Retina (tissue), 1 donor: ENCODE measurements at regions not wholly inside any gene's neighbourhood (a gene's known extent, or its start where the extent isn't known, plus 50 kb on each side); places are given as distances from the start of the nearest gene placed in this dataset.
"Not testable (repeated sequence)": the region's sequence is repeated elsewhere in the genome, so short reads cannot be mapped to it uniquely, and the experiment has no call there.

Experiments used
- DNase-seq: peaks from one replicate; pipeline ENCODE4 v3.0.0-alpha.2; 2016

DNA sequence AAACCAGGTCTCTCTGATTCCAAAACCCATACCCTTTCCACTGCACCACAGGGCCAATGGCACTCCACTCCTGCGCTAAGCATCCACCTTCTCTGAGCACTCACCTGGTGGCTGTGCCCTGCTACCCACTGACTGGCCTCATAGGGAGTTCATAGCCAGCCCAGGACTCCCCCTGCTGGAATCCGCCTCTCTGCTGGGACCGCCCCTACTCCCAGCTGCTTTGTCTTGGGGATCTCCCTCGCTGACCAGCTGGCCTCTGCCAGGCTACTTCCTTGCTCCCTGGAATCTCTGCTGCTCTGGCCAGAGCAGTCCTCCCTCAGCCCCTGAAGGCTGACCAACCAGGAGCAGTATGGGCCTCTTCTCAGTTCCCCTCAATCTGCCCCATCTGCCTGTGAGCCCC is 129.7 kb downstream of the FAXC start:
- no peak for DNase-seq

DNA sequence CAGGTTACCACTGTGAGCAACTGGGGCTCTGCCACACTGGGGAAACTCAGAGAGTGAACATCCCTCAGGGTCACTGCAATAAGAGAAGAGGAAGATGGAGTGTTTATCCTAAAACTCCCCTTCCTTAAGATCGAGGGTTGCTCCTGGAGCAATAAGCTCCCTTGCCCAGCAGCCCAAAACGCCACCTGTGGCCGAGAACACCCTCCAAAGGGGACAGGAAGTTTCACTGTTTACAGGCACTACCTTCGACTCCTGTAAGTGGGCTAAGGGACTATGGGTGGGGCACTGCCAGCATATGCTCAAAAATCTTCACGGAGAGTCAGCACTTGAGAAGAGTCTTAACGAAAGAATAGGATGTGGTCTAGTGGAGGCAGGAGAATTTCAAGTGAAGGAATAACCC is 132.5 kb downstream of the FAXC start:
- no peak for DNase-seq

DNA sequence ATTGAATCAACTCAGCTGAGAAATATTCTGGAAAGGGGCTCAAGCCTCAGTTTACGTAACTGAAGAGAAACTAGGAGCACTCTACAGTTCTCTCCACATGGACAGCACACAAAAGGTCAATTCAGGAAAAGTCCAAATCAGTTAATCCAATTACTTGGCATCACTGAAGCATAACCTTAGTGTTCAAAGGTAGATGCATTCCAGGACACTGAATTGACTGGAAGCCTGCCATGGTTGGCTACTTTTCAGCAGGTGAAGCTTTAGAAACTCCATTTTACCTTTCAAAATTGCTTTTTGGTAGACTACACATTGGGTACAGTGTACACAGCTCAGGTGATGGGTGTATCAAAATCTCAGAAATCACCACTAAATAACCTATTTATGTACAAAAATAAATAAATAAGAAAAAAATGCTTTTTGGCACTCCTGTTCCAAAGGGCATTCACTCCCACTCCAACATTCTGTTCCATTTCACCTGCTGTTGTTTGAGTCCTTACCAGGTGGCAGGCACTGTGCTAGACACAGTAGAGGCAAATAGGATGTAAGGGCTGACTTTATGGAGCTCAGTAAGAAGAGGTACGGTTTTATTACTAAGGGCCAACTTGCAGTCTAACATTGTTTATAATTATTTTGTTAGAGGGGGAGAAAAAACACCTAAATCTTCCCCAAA is 153.4 kb downstream of the FAXC start:
- no peak for DNase-seq

DNA sequence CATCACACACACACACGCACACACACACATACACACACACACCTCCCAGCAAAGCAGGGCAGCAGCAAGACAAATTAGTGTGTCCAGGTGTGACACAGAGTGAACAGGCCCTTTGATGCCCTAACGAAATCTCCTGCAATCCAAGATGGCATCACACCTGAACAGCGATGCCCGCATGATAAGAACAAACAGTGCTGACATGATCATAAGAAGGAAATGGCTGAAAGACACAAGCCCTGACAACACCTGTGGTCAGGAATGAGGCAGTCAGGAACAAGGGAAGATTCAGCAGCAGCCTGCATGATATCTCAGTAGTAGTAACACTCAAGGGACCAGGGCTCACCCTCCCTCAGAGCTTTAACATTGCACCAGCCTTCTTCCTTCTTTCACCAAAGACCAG is 156.9 kb downstream of the FAXC start:
- no peak for DNase-seq

DNA sequence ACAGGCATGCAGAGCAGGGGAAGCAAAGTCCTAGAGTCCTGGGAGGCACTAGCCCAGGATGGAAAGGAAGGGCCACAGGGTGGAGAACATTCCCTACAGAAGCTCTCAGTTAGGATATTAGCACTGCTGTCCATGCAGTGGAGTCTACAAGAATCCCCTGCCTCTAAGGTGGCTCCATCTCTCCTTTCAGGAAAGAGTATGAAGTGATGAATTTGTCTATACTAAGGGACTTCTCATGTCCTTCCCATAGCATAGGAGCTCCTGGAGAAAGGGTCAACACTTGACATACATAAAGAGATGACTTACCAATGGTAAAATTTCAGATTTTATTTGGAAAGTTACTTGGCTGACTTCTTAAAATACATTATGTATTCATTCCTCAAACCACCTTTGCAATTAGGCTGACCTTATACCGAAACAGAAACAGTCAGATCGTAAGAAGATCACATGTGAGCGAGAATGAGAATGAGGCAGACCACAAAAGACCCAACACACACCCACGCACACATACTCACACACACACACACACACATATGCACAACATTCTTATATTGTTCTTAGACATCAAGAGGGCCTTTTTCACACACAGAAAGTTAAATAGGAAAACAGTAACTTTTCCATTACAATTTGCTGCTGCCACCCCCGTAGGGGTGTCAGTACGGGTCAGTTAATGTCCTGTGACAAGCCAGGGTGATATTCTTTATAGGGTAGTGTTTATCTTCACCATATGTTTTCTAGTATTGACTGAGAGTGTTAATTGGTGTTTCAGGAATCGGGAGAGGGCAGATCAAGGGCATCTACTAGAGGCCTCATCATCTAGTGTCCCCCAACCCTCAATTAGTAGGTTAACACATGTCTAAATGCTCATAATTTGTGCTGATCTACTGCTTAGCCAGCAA is 159.4 kb downstream of the FAXC start:
- DNase-seq: no peak

DNA sequence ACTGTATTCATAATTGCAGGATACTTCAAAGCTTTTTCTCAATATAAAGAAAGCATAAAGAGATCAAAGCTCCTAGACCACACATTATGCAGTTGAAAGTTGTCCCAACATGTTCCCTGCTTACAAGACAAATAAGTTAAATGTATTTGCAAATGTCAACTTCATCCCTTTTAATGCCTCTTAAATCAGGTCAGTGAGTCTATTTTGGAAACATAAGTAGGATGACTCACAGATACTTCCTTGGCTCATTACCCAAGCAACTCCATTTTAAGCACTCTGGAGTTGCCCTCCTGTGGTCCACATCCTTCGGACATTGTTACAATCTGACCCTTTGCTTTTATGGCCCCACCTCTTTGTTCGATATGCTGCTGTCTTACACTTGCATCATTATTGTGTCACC is 162.0 kb downstream of the FAXC start:
- DNase-seq: no peak

DNA sequence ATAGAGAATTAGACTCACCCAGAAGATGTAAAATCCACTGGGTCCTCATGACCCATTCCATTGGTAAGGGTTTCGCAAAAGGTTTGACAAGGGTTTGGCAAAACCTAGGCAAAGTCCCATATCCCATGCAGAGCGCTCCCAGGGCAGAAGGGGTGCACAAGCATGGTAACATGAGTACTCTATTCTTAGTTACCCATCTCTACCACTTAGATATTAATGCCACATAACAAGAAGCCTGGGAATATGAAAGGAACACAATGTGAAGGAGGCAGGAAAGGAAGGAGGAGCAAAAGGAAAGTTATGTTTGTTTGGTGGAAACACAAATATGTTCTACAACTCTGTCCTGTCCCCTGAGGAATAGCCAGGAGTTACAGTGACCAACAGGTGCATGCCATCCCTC is 163.1 kb downstream of the FAXC start:
- DNase-seq: no peak

DNA sequence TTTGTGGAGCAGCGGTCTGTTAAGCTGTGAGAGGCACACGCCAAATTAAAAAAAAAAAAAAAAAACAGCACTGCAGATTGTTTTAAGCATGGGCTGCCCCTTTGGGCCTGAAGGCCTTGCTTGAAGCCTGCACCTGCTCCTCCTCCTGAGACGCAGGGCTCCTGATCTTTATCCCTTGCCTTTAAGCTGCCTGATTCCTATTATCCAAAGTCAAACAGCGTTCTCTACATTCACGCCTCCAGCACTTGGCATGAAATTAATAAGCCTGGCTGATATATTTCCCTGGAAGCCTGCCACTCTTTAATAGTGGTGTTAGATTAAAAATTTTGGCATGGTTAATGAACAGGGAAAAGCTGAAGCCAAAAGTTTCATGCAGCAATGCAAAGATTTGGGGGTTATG is 163.9 kb downstream of the FAXC start:
- DNase-seq: no peak

DNA sequence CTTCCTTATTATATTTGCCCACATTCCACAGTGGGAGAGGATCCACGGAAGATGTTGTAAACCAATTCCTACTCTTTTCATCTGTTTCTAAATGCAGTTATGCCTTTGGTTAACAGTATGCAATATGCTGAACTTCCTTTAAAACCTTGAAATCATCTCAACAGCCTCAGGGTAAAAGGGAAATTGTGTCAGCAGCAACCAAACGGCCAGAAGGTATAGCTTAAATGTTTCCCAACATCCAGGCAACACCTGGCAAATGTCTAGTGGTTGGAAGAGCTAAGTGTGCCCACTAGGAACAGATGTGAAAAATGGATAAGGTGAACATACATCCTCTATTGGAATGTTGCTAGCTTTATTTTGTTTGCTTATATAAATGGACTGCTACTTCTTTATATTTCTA is 164.8 kb downstream of the FAXC start:
- no peak for DNase-seq

DNA sequence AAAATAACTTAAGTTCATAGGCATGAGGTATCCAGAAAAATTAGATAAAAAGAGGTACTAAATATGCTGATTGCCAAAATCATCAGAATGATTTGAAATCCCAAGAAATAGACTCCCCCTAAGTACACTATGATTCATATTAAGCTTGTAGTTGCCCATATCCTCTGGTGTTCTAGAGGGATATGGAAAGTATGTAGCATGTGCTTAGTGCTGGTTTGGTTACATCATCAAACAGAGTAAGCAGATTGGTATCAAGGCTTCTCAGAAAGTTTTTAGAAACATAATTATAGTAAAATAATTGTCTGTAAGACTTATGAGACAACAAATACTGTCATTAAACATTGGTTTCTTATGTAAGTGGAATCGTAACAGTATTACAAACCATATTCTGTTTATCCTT is 166.4 kb downstream of the FAXC start:
- DNase-seq: no peak

DNA sequence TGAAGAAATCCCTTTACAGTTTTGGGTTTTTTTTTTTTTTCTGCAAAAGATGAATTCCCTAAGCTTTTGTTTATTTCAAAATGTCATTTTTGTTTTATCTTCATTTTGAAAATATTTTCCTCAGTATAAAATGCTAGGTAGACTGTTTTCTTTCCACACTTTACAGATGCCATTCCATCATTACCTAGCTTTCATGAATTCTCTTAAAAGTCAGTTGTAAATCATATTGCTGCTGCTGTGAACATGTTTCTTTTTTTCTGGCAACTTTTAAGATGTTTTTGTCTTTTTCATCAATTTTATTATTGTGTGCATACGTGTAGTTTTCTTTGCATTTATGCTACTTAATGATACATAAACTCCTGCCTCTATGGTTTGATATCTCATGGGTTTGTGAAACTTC is 168.3 kb downstream of the FAXC start:
- no peak for DNase-seq

DNA sequence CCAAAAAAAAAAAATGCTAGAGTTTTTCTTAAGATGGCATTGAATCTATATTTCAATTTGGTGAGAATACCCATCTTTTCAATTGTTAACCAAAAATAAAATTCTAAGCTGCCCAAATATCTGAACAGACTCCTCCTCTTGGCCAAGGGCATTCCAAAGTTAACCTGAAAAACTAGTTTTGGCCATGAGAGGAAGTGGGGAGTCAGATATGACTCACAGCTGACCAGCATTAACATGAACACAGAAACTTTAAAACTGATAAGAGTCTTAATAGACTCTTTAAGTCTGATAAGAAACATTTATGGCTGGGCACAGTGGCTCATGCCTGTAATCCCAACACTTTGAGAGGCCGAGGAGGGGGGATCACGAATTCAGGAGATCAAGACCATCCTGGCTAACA is 171.3 kb downstream of the FAXC start:
- no peak for DNase-seq

DNA sequence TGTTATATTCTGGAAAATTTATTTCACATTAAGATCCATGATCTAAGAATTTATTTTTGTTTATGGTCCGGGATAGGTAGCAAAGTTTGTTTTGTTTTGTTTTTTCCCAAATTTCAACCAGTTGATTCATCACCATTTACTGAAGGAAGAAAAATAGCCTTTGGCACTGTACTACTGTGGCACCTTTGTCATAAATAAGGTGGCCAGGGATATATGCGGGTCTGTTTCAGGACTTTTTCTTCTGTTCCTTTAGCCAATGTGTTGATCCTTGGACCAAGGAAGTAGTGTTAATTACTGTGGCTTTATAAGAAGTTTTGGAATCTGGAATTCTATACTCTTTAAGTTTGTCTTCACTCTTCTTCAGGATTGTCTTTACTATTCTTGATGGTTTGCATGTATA is 171.7 kb downstream of the FAXC start:
- DNase-seq: no peak

DNA sequence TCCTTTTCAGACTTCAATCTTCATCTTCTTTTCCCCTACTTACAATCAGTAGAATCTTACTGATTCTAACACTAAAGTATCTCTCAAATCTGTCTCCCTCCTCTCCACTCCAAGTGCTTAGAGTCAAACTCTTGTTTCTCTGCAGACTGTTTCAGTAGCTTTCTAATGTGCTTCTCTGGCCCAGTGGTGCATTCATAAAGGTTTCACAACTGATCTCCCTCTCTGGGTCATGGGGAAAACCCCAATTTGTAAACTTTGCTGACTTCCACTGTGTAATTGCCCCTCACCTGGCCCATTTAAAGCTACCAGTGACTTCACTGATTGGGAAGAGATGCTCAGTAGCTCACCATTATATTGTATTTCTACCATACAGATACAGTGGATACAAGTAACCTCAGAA is 183.6 kb downstream of the FAXC start:
- no peak for DNase-seq

DNA sequence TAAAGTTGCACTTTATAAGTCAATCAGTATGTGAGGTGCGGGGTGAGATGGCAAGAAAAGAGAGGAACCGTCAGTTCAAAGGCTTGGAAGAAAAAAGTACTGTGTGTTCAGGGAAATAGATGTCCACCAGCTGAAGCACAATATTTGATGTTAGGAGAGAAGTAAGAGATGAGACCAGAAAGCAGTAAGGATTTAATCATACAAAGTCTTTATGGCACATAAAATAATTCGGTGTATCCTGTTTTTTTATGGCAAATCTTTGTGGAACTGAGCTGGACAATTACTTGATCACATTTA is 197.2 kb downstream of the FAXC start:
- no peak for DNase-seq

DNA sequence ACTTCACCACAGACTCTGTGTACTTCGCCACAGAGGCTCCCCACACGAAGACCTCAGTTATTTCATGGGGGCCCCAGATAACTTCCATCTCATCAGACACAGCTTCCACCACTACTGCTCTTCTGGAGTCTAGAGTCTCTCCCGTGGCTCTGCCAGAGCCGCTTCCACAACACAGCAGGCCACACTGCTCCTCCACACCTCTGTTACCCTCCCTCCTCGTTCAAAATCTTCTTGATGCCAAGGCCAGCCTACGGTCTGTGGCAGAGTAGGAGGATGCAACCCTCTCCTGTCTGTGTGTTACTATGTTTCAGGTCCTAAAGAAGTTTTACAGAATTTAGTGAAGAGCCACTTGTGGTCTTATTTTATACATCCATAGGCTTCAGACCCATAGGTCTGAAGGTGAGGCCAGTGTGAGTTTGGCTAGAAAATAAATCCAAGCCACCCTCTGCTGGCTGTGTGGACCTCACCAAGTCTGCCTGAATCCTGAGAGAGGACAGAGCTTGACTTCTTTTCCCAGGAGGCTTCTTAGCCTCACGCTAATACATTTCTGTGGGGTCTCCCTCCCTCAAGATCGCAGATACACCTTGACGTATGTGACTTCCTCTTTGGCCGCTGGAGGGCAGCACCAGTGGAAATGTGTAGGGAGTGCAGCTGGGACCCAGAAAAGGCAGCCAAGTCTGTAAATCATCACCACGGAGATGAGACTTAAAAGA is 197.7 kb downstream of the FAXC start:
- DNase-seq: no peak

DNA sequence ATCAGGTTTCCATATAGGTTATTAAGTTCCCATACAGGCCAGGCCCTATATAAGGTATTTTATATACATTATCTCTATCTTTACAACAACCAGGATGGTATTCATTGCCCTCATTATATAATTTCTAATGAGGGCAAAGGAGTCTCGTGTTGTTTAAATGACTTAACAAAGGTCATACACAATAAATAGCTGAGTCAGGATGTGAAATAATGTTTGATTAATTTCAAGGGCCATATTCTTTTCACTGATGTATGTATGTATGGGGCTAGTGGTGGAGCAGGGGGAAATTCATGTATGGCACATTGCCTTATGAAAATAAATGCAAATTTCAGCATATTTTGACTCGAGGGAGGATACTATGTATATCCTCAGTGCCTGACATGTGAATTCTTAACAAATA is 200.7 kb downstream of the FAXC start:
- DNase-seq: no peak

DNA sequence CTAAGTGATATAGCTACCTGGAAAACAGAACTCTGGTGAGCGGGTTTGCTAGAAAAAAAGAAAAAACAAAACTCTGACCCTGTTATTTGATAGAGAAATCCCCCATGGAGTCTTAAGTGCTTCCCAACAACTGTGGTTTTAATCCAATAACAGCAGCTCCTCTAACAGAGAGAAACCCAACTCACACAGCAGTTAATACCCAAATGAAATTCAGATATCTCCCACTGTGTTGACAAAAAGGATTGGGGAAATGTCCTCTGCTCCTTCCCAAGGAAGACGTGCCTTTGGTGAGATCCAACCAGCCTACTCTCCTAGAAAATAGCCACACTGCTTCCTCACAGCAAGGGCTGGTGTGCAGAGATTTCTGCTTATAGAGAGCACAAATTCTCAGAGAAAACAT is 200.4 kb upstream of the FBXL4 start:
- no peak for DNase-seq

DNA sequence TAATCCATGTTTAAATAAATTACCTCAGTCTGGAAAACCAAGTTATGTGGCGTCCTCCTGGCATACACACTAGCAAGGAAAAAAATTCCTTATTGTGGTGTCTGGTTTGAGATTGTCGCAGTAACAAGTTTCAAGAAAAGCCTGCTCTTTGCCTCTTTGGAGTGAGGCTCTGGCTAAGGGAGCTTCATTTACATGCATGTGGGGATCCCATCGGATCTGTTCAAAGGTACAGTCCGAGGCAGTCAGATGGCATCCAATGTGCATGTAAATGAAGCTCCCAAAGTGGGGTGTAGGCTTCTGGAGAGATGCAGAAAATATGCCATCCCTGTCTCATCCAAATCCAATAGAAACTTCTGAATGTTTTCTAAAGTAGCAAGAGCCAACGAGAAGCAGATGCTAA is 199.5 kb upstream of the FBXL4 start:
- no peak for DNase-seq

DNA sequence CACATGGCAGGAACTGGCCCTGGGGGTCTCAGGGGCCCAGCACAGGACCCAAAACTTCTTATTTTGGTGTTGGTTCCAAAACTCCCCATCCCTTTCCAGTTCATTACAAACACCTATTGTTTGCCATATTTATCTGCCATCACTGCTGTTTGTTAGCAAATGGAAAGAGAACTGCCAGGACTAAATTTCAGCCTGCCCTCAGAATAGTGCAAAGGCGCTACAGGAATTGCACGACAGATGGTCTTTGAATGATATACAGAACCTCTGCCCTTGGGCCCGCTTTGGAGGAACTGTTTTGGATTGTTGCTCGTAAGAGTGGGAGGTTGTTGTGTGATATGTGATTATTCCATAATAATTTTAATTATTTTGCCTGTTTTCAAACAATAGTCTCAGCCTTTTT is 199.0 kb upstream of the FBXL4 start:
- DNase-seq: no peak

DNA sequence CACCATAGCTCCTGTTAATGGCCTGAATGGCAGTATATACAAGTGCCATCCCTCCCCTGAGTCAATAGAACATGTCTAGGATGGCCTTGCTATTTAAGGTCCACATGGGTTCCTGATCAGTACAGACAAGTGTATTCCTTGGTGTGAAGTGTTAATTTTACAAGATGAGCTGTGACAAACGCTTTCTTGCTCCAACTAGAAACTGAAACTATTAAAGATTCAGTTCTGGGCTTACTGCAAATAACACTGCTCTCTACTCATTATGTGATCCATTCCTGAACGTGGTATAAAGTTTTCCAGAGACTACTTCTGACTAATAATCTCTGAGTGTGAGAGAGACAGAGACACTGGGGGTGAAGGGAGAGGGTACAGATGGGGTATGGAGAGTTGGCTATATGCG is 198.0 kb upstream of the FBXL4 start:
- no peak for DNase-seq

DNA sequence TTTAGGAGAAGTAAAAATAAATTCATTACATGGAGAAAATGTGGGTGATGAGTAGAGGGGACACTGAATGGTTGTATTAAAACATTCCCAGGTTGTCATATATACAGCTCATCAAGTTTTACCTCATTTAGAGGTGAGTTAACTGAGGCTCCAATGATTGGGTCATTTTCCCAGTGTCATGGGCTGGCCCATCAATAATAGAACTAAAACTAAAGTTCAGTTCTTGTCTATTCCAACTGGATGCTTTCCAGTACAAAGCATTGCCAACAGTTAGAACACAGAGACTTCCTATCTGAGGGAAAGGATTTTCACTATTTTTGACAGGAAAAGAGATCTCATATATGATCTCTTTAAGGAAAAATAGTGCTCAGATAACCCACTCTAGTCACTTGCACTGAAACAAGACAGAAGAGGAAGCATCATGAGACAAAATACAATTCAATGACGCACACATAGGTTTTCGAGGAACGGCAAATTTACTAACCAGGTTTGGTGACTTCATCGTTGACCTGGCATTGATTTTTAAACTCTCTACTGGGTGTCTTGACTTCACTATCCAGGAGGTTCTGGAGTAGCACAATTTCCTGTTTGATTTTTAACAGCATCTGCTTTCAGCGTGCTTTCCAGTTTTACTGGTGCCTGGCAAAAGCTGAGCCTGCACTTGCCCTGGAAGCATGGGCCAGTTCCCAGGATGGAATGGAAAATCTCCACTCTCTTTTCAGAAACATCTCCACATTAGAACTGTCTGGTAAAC is 195.5 kb upstream of the FBXL4 start:
- no peak for DNase-seq

DNA sequence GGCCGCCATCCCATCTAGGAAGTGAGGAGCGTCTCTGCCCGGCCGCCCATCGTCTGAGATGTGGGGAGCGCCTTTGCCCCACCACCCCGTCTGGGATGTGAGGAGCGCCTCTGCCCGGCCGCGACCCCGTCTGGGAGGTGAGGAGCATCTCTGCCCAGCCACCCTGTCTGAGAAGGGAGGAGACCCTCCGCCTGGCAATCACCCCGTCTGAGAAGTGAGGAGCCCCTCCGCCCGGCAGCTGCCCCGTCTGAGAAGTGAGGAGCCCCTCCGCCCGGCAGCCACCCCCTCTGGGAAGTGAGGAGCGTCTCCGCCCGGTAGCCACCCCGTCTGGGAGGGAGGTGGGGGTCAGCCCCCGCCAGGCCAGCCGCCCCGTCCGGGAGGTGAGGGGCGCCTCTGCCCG is 194.2 kb upstream of the FBXL4 start:
- not testable (repeated sequence) for DNase-seq

DNA sequence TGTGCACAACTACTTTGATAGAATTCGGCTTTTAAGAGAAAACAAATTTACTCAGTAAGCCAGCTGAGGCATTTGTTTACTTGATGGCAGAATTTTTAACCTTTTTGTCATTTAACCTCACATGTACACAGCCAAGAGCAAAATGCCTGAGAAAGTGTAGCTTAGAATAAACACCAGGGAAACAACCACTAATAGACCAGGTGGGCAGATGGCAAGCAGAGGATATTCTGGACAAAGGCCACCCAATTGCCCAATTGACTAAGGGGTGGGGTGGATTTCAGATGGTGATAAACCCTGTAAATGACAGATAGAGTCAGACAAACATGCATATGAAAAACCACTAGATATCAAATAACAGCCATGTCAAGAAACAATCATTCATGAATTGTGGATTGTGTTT is 190.7 kb upstream of the FBXL4 start:
- DNase-seq: no peak
